ENCODE measurements at regions not wholly inside any gene's neighbourhood (a gene's known extent, or its start where the extent isn't known, plus 50 kb on each side); places are given as distances from the start of the nearest gene placed in this dataset.
"Not testable (repeated sequence)": the region's sequence is repeated elsewhere in the genome, so short reads cannot be mapped to it uniquely, and the experiment has no call there.

- DNase-seq (ENCODE audit: low read depth), result no peak
These were observed 98.1 kb downstream of the NEDD1 start for GRCh38 chr12:97005174-97005573.

- no peak for DNase-seq (ENCODE audit: low read depth)
These were observed 98.6 kb downstream of the NEDD1 start for GRCh38 chr12:97005646-97006045.

GRCh38 chr12:97006585-97006984, 99.5 kb downstream of the NEDD1 start:
- DNase-seq (ENCODE audit: low read depth), result no peak

GRCh38 chr12:97016163-97016562, 109.1 kb downstream of the NEDD1 start:
- no peak for DNase-seq (ENCODE audit: low read depth)

- no peak for DNase-seq (ENCODE audit: low read depth)
These were observed 110.2 kb downstream of the NEDD1 start for GRCh38 chr12:97017213-97017612.

- no peak for DNase-seq (ENCODE audit: low read depth)
These were observed 115.6 kb downstream of the NEDD1 start for GRCh38 chr12:97022536-97023230.

GRCh38 chr12:97024393-97024792, 117.3 kb downstream of the NEDD1 start:
- no peak for DNase-seq (ENCODE audit: low read depth)

- no peak for DNase-seq (ENCODE audit: low read depth)
These were observed 119.8 kb downstream of the NEDD1 start for GRCh38 chr12:97026901-97027300.

GRCh38 chr12:97027482-97027881, 120.4 kb downstream of the NEDD1 start:
- DNase-seq (ENCODE audit: low read depth), result no peak

- no peak for DNase-seq (ENCODE audit: low read depth)
These were observed 131.1 kb downstream of the NEDD1 start for GRCh38 chr12:97038131-97038530.

- peak; percentile 16 for DNase-seq (ENCODE audit: low read depth)
These were observed 131.8 kb downstream of the NEDD1 start for GRCh38 chr12:97038834-97039233.

GRCh38 chr12:97046901-97047300, 139.8 kb downstream of the NEDD1 start:
- no peak for DNase-seq (ENCODE audit: low read depth)

GRCh38 chr12:97047361-97047760, 140.3 kb downstream of the NEDD1 start:
- no peak for DNase-seq (ENCODE audit: low read depth)

GRCh38 chr12:97048421-97049035, 141.5 kb downstream of the NEDD1 start:
- DNase-seq (ENCODE audit: low read depth), result no peak

- DNase-seq (ENCODE audit: low read depth), result no peak
These were observed 143.5 kb downstream of the NEDD1 start for GRCh38 chr12:97050509-97050908.

- no peak for DNase-seq (ENCODE audit: low read depth)
These were observed 144.3 kb downstream of the NEDD1 start for GRCh38 chr12:97051341-97051740.

GRCh38 chr12:97061171-97061570, 154.1 kb downstream of the NEDD1 start:
- DNase-seq (ENCODE audit: low read depth), result no peak

- DNase-seq (ENCODE audit: low read depth), result no peak
These were observed 156.4 kb downstream of the NEDD1 start for GRCh38 chr12:97063292-97063935.

GRCh38 chr12:97075161-97075933, 168.3 kb downstream of the NEDD1 start:
- peak; percentile 9 for DNase-seq (ENCODE audit: low read depth)

- no peak for DNase-seq (ENCODE audit: low read depth)
These were observed 169.0 kb downstream of the NEDD1 start for GRCh38 chr12:97075934-97076630.

GRCh38 chr12:97076912-97077311, 169.9 kb downstream of the NEDD1 start:
- DNase-seq (ENCODE audit: low read depth), result not testable (repeated sequence)

GRCh38 chr12:97082029-97082428, 175.0 kb downstream of the NEDD1 start:
- no peak for DNase-seq (ENCODE audit: low read depth)
